Mesenchymal stem cell (in vitro differentiated cells and primary cell): ENCODE measurements at regions not wholly inside any gene's neighbourhood (a gene's known extent, or its start where the extent isn't known, plus 50 kb on each side); places are given as distances from the start of the nearest gene placed in this dataset.

Source experiments
- DNase-seq: peaks from one replicate; pipeline ENCODE4 v3.0.0-alpha.2; 2013
- H2AFZ ChIP-seq: one replicate; pipeline ENCODE4 v1.6.1; 2013; ENCODE audit warnings: low read depth, mild to moderate bottlenecking, control low read depth, inconsistent platforms, low read length, moderate library complexity
- H2AK5ac ChIP-seq: 2 replicates; pipeline ENCODE4 v1.6.1; 2013; ENCODE audit warnings: low read length, moderate library complexity, mild to moderate bottlenecking, inconsistent platforms; ENCODE audit not compliant: severe bottlenecking
- H2BK120ac ChIP-seq: one replicate; pipeline ENCODE4 v1.6.1; 2013; ENCODE audit warnings: low read depth, mild to moderate bottlenecking, inconsistent platforms, low read length, moderate library complexity
- H2BK12ac ChIP-seq, 2 experiments: one replicate each; pipeline ENCODE4 v1.6.1; 2013; ENCODE audit warnings: inconsistent platforms in 2 of 2, low read length in 2 of 2, mild to moderate bottlenecking in 2 of 2, moderate library complexity in 2 of 2, control low read depth in 1 of 2
- H2BK15ac ChIP-seq: one replicate; pipeline ENCODE4 v1.6.1; 2013; ENCODE audit warnings: mild to moderate bottlenecking, low read depth, inconsistent platforms; ENCODE audit not compliant: poor library complexity, severe bottlenecking
- H2BK5ac ChIP-seq: 2 replicates; pipeline ENCODE4 v1.6.1; 2013; ENCODE audit warnings: low read depth, mild to moderate bottlenecking, low read length, control low read depth, inconsistent platforms; ENCODE audit not compliant: poor library complexity, severe bottlenecking
- H3K14ac ChIP-seq, 2 experiments: one replicate each; pipeline ENCODE4 v1.6.1; 2013; ENCODE audit warnings: inconsistent platforms in 2 of 2, low read length in 2 of 2, control low read depth in 1 of 2, mild to moderate bottlenecking in 1 of 2, moderate library complexity in 1 of 2
- H3K18ac ChIP-seq, 2 experiments: one replicate each; pipeline ENCODE4 v1.6.1; 2013; ENCODE audit warnings: inconsistent platforms in 2 of 2, low read length in 2 of 2, control low read depth in 1 of 2, low read depth in 1 of 2, mild to moderate bottlenecking in 1 of 2
- H3K23ac ChIP-seq, 2 experiments: one replicate each; pipeline ENCODE4 v1.6.1; 2013; ENCODE audit warnings: inconsistent platforms in 2 of 2, low read length in 2 of 2, mild to moderate bottlenecking in 2 of 2, moderate library complexity in 2 of 2, control low read depth in 1 of 2
- H3K27ac ChIP-seq: 2 replicates; pipeline ENCODE4 v1.5.1; 2013; ENCODE audit warnings: mild to moderate bottlenecking, moderate library complexity, low read length, control low read depth, inconsistent platforms; ENCODE audit not compliant: poor library complexity, severe bottlenecking
- H3K27me3 ChIP-seq, 2 experiments: 2 replicates each; pipeline versions ENCODE4 v1.6.1 to v1.7.0; 2013; ENCODE audit warnings: low read length in 2 of 2, mild to moderate bottlenecking in 2 of 2, moderate library complexity in 2 of 2, control low read depth in 1 of 2, inconsistent platforms in 1 of 2; ENCODE audit not compliant: control insufficient read depth in 1 of 2, insufficient read depth in 1 of 2
- H3K36me3 ChIP-seq, 2 experiments: 2 replicates each; pipeline versions ENCODE4 v1.6.1 to v1.7.0; 2013; ENCODE audit warnings: low read length in 2 of 2, control low read depth in 1 of 2, inconsistent platforms in 1 of 2, low read depth in 1 of 2, mild to moderate bottlenecking in 1 of 2; ENCODE audit not compliant: insufficient read depth in 2 of 2, control insufficient read depth in 1 of 2
- H3K4ac ChIP-seq, 2 experiments: one replicate each; pipeline ENCODE4 v1.6.1; 2013; ENCODE audit warnings: inconsistent platforms in 2 of 2, low read length in 2 of 2, mild to moderate bottlenecking in 2 of 2, moderate library complexity in 2 of 2, control low read depth in 1 of 2, low read depth in 1 of 2
- H3K4me1 ChIP-seq: 2 replicates; pipeline ENCODE4 v1.6.1; 2013; ENCODE audit warnings: low read depth, low read length, control low read depth; ENCODE audit not compliant: control insufficient read depth, insufficient read depth
- H3K4me2 ChIP-seq: 2 replicates; pipeline ENCODE4 v1.6.1; 2013; ENCODE audit warnings: low read length, mild to moderate bottlenecking, inconsistent platforms; ENCODE audit not compliant: poor library complexity, severe bottlenecking
- H3K4me3 ChIP-seq, 2 experiments: 2 replicates each; pipeline versions ENCODE4 v1.5.1 to v1.7.0; 2013; ENCODE audit warnings: low read length in 2 of 2, mild to moderate bottlenecking in 2 of 2, control low read depth in 1 of 2, low read depth in 1 of 2; ENCODE audit not compliant: insufficient read depth in 1 of 2
- H3K79me1 ChIP-seq: replicated peaks from 2 replicates; pipeline ENCODE4 v1.6.1; 2013; ENCODE audit warnings: mild to moderate bottlenecking, control low read depth, low read length, inconsistent platforms; ENCODE audit not compliant: poor library complexity, severe bottlenecking
- H3K9ac ChIP-seq: 2 replicates; pipeline ENCODE4 v1.7.0; 2013; ENCODE audit warnings: mild to moderate bottlenecking, low read length, moderate library complexity
- H3K9me3 ChIP-seq: 2 replicates; pipeline ENCODE4 v1.7.0; 2013; ENCODE audit warnings: mild to moderate bottlenecking, low read length; ENCODE audit not compliant: control insufficient read depth
- H4K8ac ChIP-seq: one replicate; pipeline ENCODE4 v1.6.1; 2013; ENCODE audit warnings: inconsistent platforms, mild to moderate bottlenecking, low read length, moderate library complexity
- H4K91ac ChIP-seq: one replicate; pipeline ENCODE4 v1.6.1; 2013; ENCODE audit warnings: mild to moderate bottlenecking, low read length, inconsistent platforms
- WGBS: methylation state at CpG from one replicate; pipeline ENCODE4 v1.1.7; 2013; ENCODE audit warnings: mixed read lengths; 5-methylcytosine and 5-hydroxymethylcytosine counted together

DNA sequence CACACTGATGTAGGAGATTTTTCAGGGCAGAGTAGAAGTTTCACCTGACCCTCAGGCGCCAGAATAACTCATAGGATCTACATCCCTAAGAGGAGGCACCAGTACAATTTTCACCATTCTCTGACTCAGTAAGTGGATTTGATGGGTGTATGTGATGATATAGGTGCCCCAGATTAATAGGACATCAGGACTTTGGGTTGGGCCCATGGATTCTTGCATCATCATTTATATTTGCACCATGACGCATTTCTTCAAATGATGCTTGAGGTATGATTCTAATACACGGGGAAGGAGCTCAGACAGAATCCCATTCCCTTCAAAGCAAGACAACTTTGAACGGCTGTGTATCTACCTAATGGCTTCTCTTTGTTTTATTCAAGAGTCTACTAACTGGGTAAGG lies 173.2 kb downstream of the TMEM114 start:
- Histone ChIP-seq H2BK5ac (no peak overlapping the region), H3K36me3 (no peaks in the 10 kb centered on the region), H4K91ac (no peak overlapping the region), H3K9ac (no peak overlapping the region), H3K79me1 (no peaks in the 10 kb centered on the region), H3K4me2 (no peak overlapping the region), H2BK15ac (no peak overlapping the region), H3K23ac (no peak overlapping the region), H3K9me3 (peaks cover 5% of the 10 kb centered on the region), H4K8ac (no peak overlapping the region), H2AFZ (no peak overlapping the region), H3K27ac (no peak overlapping the region), H3K4ac (no peak overlapping the region), H3K27me3 (no peaks in the 10 kb centered on the region), H3K14ac (no peak overlapping the region), H2BK120ac (no peak overlapping the region), H3K4me3 (no peak overlapping the region), H2BK12ac (no peak overlapping the region), H3K4me1 (no peaks in the 10 kb centered on the region), H3K18ac (no peak overlapping the region), H2AK5ac (no peak overlapping the region)
- WGBS: 72% methylated on average over 3 of the region's 4 CpGs
- DNase-seq: no peak

DNA sequence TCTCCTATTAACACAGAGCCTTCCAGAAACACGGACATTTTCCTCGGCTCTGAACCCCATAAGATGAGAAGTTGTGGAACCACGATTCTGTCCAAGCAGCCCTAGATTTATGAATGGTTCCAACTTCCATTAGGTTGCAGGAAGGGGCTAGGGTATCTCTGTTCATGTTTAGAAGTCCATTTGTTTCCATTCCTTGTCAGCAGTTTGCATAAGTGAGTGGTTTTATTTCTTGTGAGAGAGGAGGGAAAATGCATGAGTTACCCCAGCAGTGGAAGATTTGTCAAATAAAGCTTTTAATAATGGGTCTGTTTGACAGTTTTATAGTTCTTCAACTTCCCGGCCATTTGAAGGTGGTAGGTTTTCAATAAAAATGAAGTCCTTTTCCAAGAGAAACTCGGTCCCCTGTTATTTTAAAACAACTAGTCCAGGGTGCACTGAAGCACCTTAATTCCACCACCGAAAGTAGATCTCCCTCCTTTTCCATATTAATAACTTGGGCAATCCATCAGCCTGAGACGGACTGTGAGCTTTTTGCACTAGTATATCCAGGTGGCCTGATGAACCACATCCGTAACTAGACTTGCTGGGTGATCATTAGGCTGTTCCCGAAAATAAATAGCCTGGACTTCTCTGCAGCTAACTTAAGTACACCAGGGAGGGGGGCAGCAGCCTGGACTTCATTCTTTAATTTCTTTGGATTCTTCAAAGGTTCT lies 181.3 kb downstream of the TMEM114 start:
- Histone ChIP-seq H3K9ac (no peak overlapping the region), H2BK15ac (no peak overlapping the region), H2BK12ac (no peak overlapping the region), H2BK120ac (no peak overlapping the region), H3K27ac (no peak overlapping the region), H4K8ac (no peak overlapping the region), H2BK5ac (no peak overlapping the region), H2AK5ac (no peak overlapping the region), H3K4me3 (no peak overlapping the region), H3K14ac (no peak overlapping the region), H4K91ac (no peak overlapping the region), H3K4me1 (no peaks in the 10 kb centered on the region), H3K9me3 (peaks cover 7% of the 10 kb centered on the region), H3K23ac (no peak overlapping the region), H3K36me3 (no peaks in the 10 kb centered on the region), H3K4ac (no peak overlapping the region), H3K18ac (no peak overlapping the region), H2AFZ (no peak overlapping the region), H3K79me1 (no peaks in the 10 kb centered on the region), H3K4me2 (no peak overlapping the region), H3K27me3 (no peaks in the 10 kb centered on the region)
- WGBS: 60% methylated on average over 9 of the region's 9 CpGs
- DNase-seq: no peak

DNA sequence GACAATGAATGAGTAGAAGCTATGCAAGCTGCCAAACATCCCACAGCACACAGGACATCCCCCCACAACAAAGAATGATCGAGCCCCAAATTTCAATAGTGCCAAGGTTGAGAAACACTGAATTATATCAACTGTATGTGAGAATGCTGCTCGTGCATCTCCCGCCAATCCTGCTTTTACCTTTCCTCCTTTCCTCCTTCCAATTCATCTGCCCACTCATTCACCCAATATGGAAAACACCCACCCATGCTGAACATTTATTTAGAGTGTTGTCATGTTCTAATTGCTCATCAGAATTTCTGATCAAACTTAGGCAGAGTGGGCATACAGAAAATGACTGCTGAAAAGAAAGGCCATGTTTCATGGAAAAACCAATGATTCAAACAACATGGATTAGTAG lies 183.0 kb downstream of the TMEM114 start:
- 75% methylated on average over 3 of the region's 3 CpGs for WGBS
- no peak for DNase-seq

DNA sequence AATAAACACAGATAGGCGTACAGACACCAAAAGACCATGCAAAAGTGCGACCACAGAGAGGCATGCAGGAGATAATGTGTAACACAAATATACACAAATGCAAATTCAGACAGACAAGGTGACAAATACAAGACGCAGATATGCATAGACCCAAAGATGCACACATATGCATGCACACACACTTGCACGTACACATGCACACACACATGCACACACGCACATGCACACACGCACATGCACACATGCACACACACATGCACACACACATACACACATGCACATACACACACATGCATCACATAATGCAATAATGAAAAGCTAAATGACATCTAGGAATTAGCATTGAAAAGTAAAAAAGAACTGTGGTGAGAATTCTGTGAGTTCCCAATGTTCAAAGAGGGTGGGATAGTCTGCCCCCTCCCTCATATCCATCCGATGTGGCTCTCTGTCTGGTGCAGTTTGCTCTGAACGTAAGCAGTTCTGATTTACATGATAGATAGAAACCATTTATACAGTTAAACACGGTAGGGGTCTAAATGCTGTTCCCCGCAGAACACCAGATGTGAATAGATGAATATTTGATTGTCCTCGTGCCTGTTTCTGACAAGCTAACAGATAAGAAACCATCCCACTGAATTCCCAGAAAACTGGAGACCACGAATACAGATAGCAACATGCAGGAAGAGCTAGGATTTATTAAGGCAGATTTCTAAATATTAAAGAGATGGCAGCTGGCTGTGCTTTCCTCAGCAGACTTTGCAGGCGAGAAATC lies 186.1 kb downstream of the TMEM114 start:
- no peak overlapping the region for H2AK5ac ChIP-seq
- H2BK12ac ChIP-seq: no peak overlapping the region
- H2BK5ac ChIP-seq: no peak overlapping the region
- DNase-seq: no peak
- WGBS: 80% methylated on average over 12 of the region's 13 CpGs
- H3K36me3 ChIP-seq: no peaks in the 10 kb centered on the region
- H3K18ac ChIP-seq: no peak overlapping the region
- H3K27me3 ChIP-seq: no peaks in the 10 kb centered on the region
- H3K27ac ChIP-seq: no peak overlapping the region
- H3K79me1 ChIP-seq: no peaks in the 10 kb centered on the region
- H3K23ac ChIP-seq: no peak overlapping the region
- H4K91ac ChIP-seq: no peak overlapping the region
- no peak overlapping the region for H4K8ac ChIP-seq
- H3K9ac ChIP-seq: no peak overlapping the region
- no peaks in the 10 kb centered on the region for H3K9me3 ChIP-seq
- no peak overlapping the region for H3K4me2 ChIP-seq
- no peak overlapping the region for H2BK15ac ChIP-seq
- no peak overlapping the region for H3K4me3 ChIP-seq
- no peak overlapping the region for H3K14ac ChIP-seq
- no peaks in the 10 kb centered on the region for H3K4me1 ChIP-seq
- no peak overlapping the region for H2AFZ ChIP-seq
- H2BK120ac ChIP-seq: no peak overlapping the region
- no peak overlapping the region for H3K4ac ChIP-seq

More for the DNA sequence above, 183.0 kb downstream of the TMEM114 start:
- no peak overlapping the region for H4K8ac ChIP-seq
- H3K23ac ChIP-seq: no peak overlapping the region
- H2BK5ac ChIP-seq: no peak overlapping the region
- H3K18ac ChIP-seq: no peak overlapping the region
- H3K9ac ChIP-seq: no peak overlapping the region
- no peak overlapping the region for H3K4me3 ChIP-seq
- no peak overlapping the region for H3K4ac ChIP-seq
- H3K79me1 ChIP-seq: no peaks in the 10 kb centered on the region
- H3K27ac ChIP-seq: no peak overlapping the region
- H3K9me3 ChIP-seq: peaks cover 7% of the 10 kb centered on the region
- H2AK5ac ChIP-seq: no peak overlapping the region
- no peaks in the 10 kb centered on the region for H3K4me1 ChIP-seq
- no peak overlapping the region for H4K91ac ChIP-seq
- H3K36me3 ChIP-seq: no peaks in the 10 kb centered on the region
- H2BK120ac ChIP-seq: no peak overlapping the region
- no peak overlapping the region for H2AFZ ChIP-seq
- no peak overlapping the region for H2BK12ac ChIP-seq
- no peak overlapping the region for H2BK15ac ChIP-seq
- H3K4me2 ChIP-seq: no peak overlapping the region
- H3K14ac ChIP-seq: no peak overlapping the region
- H3K27me3 ChIP-seq: no peaks in the 10 kb centered on the region
